ENCODE measurements at regions not wholly inside any gene's neighbourhood (a gene's known extent, or its start where the extent isn't known, plus 50 kb on each side); places are given as distances from the start of the nearest gene placed in this dataset.

- no peak for TF ChIP-seq CTCF (IDR thresholded peaks at IDR 0.05; ENCODE audit: control insufficient read depth, insufficient read depth, low read depth, low read length, missing control alignments)
- no peak for DNase-seq (ENCODE audit: low read depth)
- H3K4me3 ChIP-seq (ENCODE audit: control insufficient read depth, low read depth, low read length): no peak overlapping the region
These were observed 857.8 kb downstream of the DCDC2C start for GRCh38 chr2:4561196-4561595.

GRCh38 chr2:4576075-4576474 is 872.7 kb downstream of the DCDC2C start:
- no peak overlapping the region for H3K4me3 ChIP-seq (ENCODE audit: control insufficient read depth, low read depth, low read length)
- no peak for TF ChIP-seq CTCF (IDR thresholded peaks at IDR 0.05; ENCODE audit: control insufficient read depth, insufficient read depth, low read depth, low read length, missing control alignments)
- no peak for DNase-seq (ENCODE audit: low read depth)

GRCh38 chr2:4579977-4580376 is 876.6 kb downstream of the DCDC2C start:
- H3K4me3 ChIP-seq (ENCODE audit: control insufficient read depth, low read depth, low read length): no peak overlapping the region
- DNase-seq (ENCODE audit: low read depth): no peak
- no peak for TF ChIP-seq CTCF (IDR thresholded peaks at IDR 0.05; ENCODE audit: control insufficient read depth, insufficient read depth, low read depth, low read length, missing control alignments)

GRCh38 chr2:4585057-4585635 is 881.8 kb downstream of the DCDC2C start:
- DNase-seq (ENCODE audit: low read depth): no peak
- no peak overlapping the region for H3K4me3 ChIP-seq (ENCODE audit: control insufficient read depth, low read depth, low read length)
- TF ChIP-seq CTCF (IDR thresholded peaks at IDR 0.05; ENCODE audit: control insufficient read depth, insufficient read depth, low read depth, low read length, missing control alignments): no peak

- DNase-seq (ENCODE audit: low read depth): no peak
- no peak overlapping the region for H3K4me3 ChIP-seq (ENCODE audit: control insufficient read depth, low read depth, low read length)
- no peak for TF ChIP-seq CTCF (IDR thresholded peaks at IDR 0.05; ENCODE audit: control insufficient read depth, insufficient read depth, low read depth, low read length, missing control alignments)
These were observed 885.2 kb downstream of the DCDC2C start for GRCh38 chr2:4588606-4589005.

- DNase-seq (ENCODE audit: low read depth): no peak
- H3K4me3 ChIP-seq (ENCODE audit: control insufficient read depth, low read depth, low read length): no peak overlapping the region
- no peak for TF ChIP-seq CTCF (IDR thresholded peaks at IDR 0.05; ENCODE audit: control insufficient read depth, insufficient read depth, low read depth, low read length, missing control alignments)
These were observed 887.9 kb downstream of the DCDC2C start for GRCh38 chr2:4591261-4591660.

- TF ChIP-seq CTCF (IDR thresholded peaks at IDR 0.05; ENCODE audit: control insufficient read depth, insufficient read depth, low read depth, low read length, missing control alignments): no peak
- no peak for DNase-seq (ENCODE audit: low read depth)
- H3K4me3 ChIP-seq (ENCODE audit: control insufficient read depth, low read depth, low read length): no peak overlapping the region
These were observed 894.0 kb downstream of the DCDC2C start for GRCh38 chr2:4597400-4597799.
